ENCODE measurements at regions not wholly inside any gene's neighbourhood (a gene's known extent, or its start where the extent isn't known, plus 50 kb on each side); places are given as distances from the start of the nearest gene placed in this dataset.

- Mint-ChIP-seq H3K4me1 (ENCODE audit: low read depth) (no peaks in the 10 kb centered on the region), H3K27ac (no peak overlapping the region), H3K4me3 (no peak overlapping the region), H3K27me3 (peaks cover 9% of the 10 kb centered on the region), H3K36me3 (ENCODE audit: low read depth) (no peaks in the 10 kb centered on the region), H3K9me3 (no peaks in the 10 kb centered on the region)
- no peak for ATAC-seq (ENCODE audit: poor library complexity)
- no peak for DNase-seq
- H3K27ac ChIP-seq (ENCODE audit: low read depth in 1 of 2, low read length in 2 of 2): no peak overlapping the region
- H3K4me1 ChIP-seq (ENCODE audit: insufficient read depth, low read length): no peaks in the 10 kb centered on the region
- H3K4me3 ChIP-seq (ENCODE audit: low read length): no peak overlapping the region
- TF ChIP-seq CTCF (IDR thresholded peaks at IDR 0.05): no peak
- H3K36me3 ChIP-seq (ENCODE audit: insufficient read depth, low read length): no peaks in the 10 kb centered on the region
- no peaks in the 10 kb centered on the region for H3K27me3 ChIP-seq (ENCODE audit: control insufficient read depth in 1 of 2, insufficient read depth in 2 of 2, low read length in 2 of 2)
- peaks cover 0 to 4% of the 10 kb centered on the region in 2 experiments for H3K9me3 ChIP-seq (ENCODE audit: control insufficient read depth in 1 of 2, insufficient read depth in 1 of 2, low read length in 2 of 2)
- CTCF ChIA-PET: no interaction called here
- POLR2A ChIA-PET: no interaction called here
- intact Hi-C loops (cut with DNase I, micrococcal nuclease): no loop called here
Observed at GRCh38 chr5:7961540-7961939, 92.6 kb downstream of the MTRR start.

- no peaks in the 10 kb centered on the region for H3K36me3 ChIP-seq (ENCODE audit: insufficient read depth, low read length)
- TF ChIP-seq CTCF (IDR thresholded peaks at IDR 0.05): no peak
- ChIA-PET CTCF (no interaction called here), POLR2A (no interaction called here)
- Mint-ChIP-seq H3K36me3 (ENCODE audit: low read depth) (no peaks in the 10 kb centered on the region), H3K27me3 (peaks cover 5% of the 10 kb centered on the region), H3K4me1 (ENCODE audit: low read depth) (no peaks in the 10 kb centered on the region), H3K9me3 (peaks cover 3% of the 10 kb centered on the region), H3K4me3 (no peak overlapping the region), H3K27ac (no peak overlapping the region)
- ATAC-seq (ENCODE audit: poor library complexity) (no peak), DNase-seq (no peak)
- H3K4me1 ChIP-seq (ENCODE audit: insufficient read depth, low read length): no peaks in the 10 kb centered on the region
- no peak overlapping the region for H3K27ac ChIP-seq (ENCODE audit: low read depth in 1 of 2, low read length in 2 of 2)
- peaks cover 0 to 5% of the 10 kb centered on the region in 2 experiments for H3K27me3 ChIP-seq (ENCODE audit: control insufficient read depth in 1 of 2, insufficient read depth in 2 of 2, low read length in 2 of 2)
- no peak overlapping the region for H3K4me3 ChIP-seq (ENCODE audit: low read length)
- no peaks in the 10 kb centered on the region for H3K9me3 ChIP-seq (ENCODE audit: control insufficient read depth in 1 of 2, insufficient read depth in 1 of 2, low read length in 2 of 2)
- intact Hi-C loops (cut with DNase I, micrococcal nuclease): no loop called here
Observed at GRCh38 chr5:7970816-7971215, 101.9 kb downstream of the MTRR start.

GRCh38 chr5:7976411-7977190 is 107.7 kb downstream of the MTRR start:
- Mint-ChIP-seq H3K27ac (no peak overlapping the region), H3K9me3 (peaks cover 3% of the 10 kb centered on the region), H3K4me3 (no peak overlapping the region)

More at GRCh38 chr5:7976411-7977190, 107.7 kb downstream of the MTRR start:
- H3K4me1 ChIP-seq (ENCODE audit: insufficient read depth, low read length): no peaks in the 10 kb centered on the region
- H3K27me3 Mint-ChIP-seq: peaks cover 13% of the 10 kb centered on the region
- H3K9me3 ChIP-seq (ENCODE audit: control insufficient read depth in 1 of 2, insufficient read depth in 1 of 2, low read length in 2 of 2): no peaks in the 10 kb centered on the region
- H3K27me3 ChIP-seq (ENCODE audit: control insufficient read depth in 1 of 2, insufficient read depth in 2 of 2, low read length in 2 of 2): peaks cover 0 to 5% of the 10 kb centered on the region in 2 experiments
- intact Hi-C loops (cut with DNase I, micrococcal nuclease): no loop called here
- TF ChIP-seq CTCF (IDR thresholded peaks at IDR 0.05): no peak
- no peaks in the 10 kb centered on the region for H3K36me3 Mint-ChIP-seq (ENCODE audit: low read depth)
- CTCF ChIA-PET: no interaction called here
- no peaks in the 10 kb centered on the region for H3K4me1 Mint-ChIP-seq (ENCODE audit: low read depth)
- H3K4me3 ChIP-seq (ENCODE audit: low read length): no peak overlapping the region
- DNase-seq (no peak), ATAC-seq (ENCODE audit: poor library complexity) (no peak)
- no peaks in the 10 kb centered on the region for H3K36me3 ChIP-seq (ENCODE audit: insufficient read depth, low read length)
- POLR2A ChIA-PET: no interaction called here
- no peak overlapping the region for H3K27ac ChIP-seq (ENCODE audit: low read depth in 1 of 2, low read length in 2 of 2)
